H9 (cell line): ENCODE measurements at regions not wholly inside any gene's neighbourhood (a gene's known extent, or its start where the extent isn't known, plus 50 kb on each side); places are given as distances from the start of the nearest gene placed in this dataset.

Experiments
- DNase-seq: peaks from one replicate; pipeline ENCODE4 v3.0.0-alpha.2; 2017
- H2AFZ ChIP-seq: one replicate; pipeline ENCODE4 v1.6.1; 2013; ENCODE audit warnings: mild to moderate bottlenecking, low read length, control low read depth, moderate library complexity
- H2AK5ac ChIP-seq: 2 replicates; pipeline ENCODE4 v1.6.1; 2013; ENCODE audit warnings: low read length, control low read depth, mixed read lengths; ENCODE audit not compliant: insufficient read length
- H2BK120ac ChIP-seq: one replicate; pipeline ENCODE4 v1.6.1; 2013; ENCODE audit warnings: low read depth, mild to moderate bottlenecking, low read length, control low read depth, inconsistent platforms; ENCODE audit not compliant: poor library complexity, severe bottlenecking
- H2BK12ac ChIP-seq: 2 replicates; pipeline ENCODE4 v1.6.1; 2013; ENCODE audit warnings: low read length, control low read depth, mixed read lengths, low read depth; ENCODE audit not compliant: insufficient read length
- H2BK15ac ChIP-seq: 2 replicates; pipeline ENCODE4 v1.6.1; 2013; ENCODE audit warnings: low read depth, low read length, control low read depth
- H2BK20ac ChIP-seq: one replicate; pipeline ENCODE4 v1.6.1; 2013; ENCODE audit warnings: low read depth, mild to moderate bottlenecking, low read length, control low read depth, inconsistent platforms; ENCODE audit not compliant: poor library complexity, severe bottlenecking
- H2BK5ac ChIP-seq: 2 replicates; pipeline ENCODE4 v1.6.1; 2013; ENCODE audit warnings: low read length, control low read depth, mixed read lengths; ENCODE audit not compliant: insufficient read length
- H3K14ac ChIP-seq: 2 replicates; pipeline ENCODE4 v1.6.1; 2013; ENCODE audit warnings: low read length, control low read depth; ENCODE audit not compliant: insufficient read depth
- H3K18ac ChIP-seq: 2 replicates; pipeline ENCODE4 v1.6.1; 2013; ENCODE audit warnings: low read depth, mild to moderate bottlenecking, mixed read lengths, low read length, control low read depth; ENCODE audit not compliant: insufficient read length
- H3K23ac ChIP-seq: 2 replicates; pipeline ENCODE4 v1.6.1; 2013; ENCODE audit warnings: low read length, control low read depth, mixed read lengths, low read depth; ENCODE audit not compliant: insufficient read length
- H3K23me2 ChIP-seq: 2 replicates; pipeline ENCODE4 v1.6.1; 2013; ENCODE audit warnings: low read depth, mild to moderate bottlenecking, mixed read lengths, low read length, control low read depth; ENCODE audit not compliant: insufficient read length, poor library complexity, severe bottlenecking
- H3K27ac ChIP-seq: 2 replicates; pipeline ENCODE4 v1.5.1; 2013; ENCODE audit warnings: low read length, control low read depth, mixed read lengths, low read depth; ENCODE audit not compliant: insufficient read length
- H3K27me3 ChIP-seq: 2 replicates; pipeline ENCODE4 v1.6.1; 2013; ENCODE audit warnings: low read length, control low read depth, inconsistent platforms; ENCODE audit not compliant: insufficient read depth
- H3K4ac ChIP-seq: 2 replicates; pipeline ENCODE4 v1.6.1; 2013; ENCODE audit warnings: low read depth, mild to moderate bottlenecking, control low read depth, inconsistent platforms, low read length, moderate library complexity
- H3K4me1 ChIP-seq: 2 replicates; pipeline ENCODE4 v1.6.1; 2013; ENCODE audit warnings: low read length, control low read depth, inconsistent platforms; ENCODE audit not compliant: insufficient read depth
- H3K4me2 ChIP-seq: 2 replicates; pipeline ENCODE4 v1.6.1; 2013; ENCODE audit warnings: low read length, control low read depth, mixed read lengths; ENCODE audit not compliant: insufficient read length, insufficient read depth
- H3K56ac ChIP-seq: 2 replicates; pipeline ENCODE4 v1.6.1; 2013; ENCODE audit warnings: low read depth, mild to moderate bottlenecking, mixed read lengths, low read length, control low read depth; ENCODE audit not compliant: insufficient read length
- H3K79me1 ChIP-seq: 2 replicates; pipeline ENCODE4 v1.6.1; 2013; ENCODE audit warnings: low read depth, mild to moderate bottlenecking, moderate library complexity, low read length, control low read depth, inconsistent platforms; ENCODE audit not compliant: insufficient read depth, poor library complexity, severe bottlenecking
- H3K79me2 ChIP-seq: 2 replicates; pipeline ENCODE4 v1.6.1; 2013; ENCODE audit warnings: low read length, control low read depth, inconsistent platforms; ENCODE audit not compliant: insufficient read depth
- H3K9ac ChIP-seq: 2 replicates; pipeline ENCODE4 v1.6.1; 2013; ENCODE audit warnings: low read length, control low read depth, mixed read lengths; ENCODE audit not compliant: insufficient read length; ENCODE audit errors: extremely low read depth
- H3K9me3 ChIP-seq: one replicate; pipeline ENCODE4 v1.6.1; 2013; ENCODE audit warnings: low read depth, low read length, inconsistent platforms; ENCODE audit not compliant: control insufficient read depth
- H3T11ph ChIP-seq: one replicate; pipeline ENCODE4 v1.6.1; 2013; ENCODE audit warnings: mild to moderate bottlenecking, low read length, control low read depth, inconsistent platforms
- H4K20me1 ChIP-seq: one replicate; pipeline ENCODE4 v1.6.1; 2013; ENCODE audit not compliant: control insufficient read depth, insufficient read length, insufficient read depth
- H4K5ac ChIP-seq: 2 replicates; pipeline ENCODE4 v1.6.1; 2013; ENCODE audit warnings: low read depth, mild to moderate bottlenecking, mixed read lengths, low read length, control low read depth; ENCODE audit not compliant: insufficient read length
- H4K8ac ChIP-seq: replicated peaks from 2 replicates; pipeline ENCODE4 v1.6.1; 2013; ENCODE audit warnings: low read length, control low read depth, mixed read lengths, low read depth; ENCODE audit not compliant: insufficient read length
- H4K91ac ChIP-seq: 2 replicates; pipeline ENCODE4 v1.6.1; 2013; ENCODE audit warnings: low read depth, mild to moderate bottlenecking, moderate library complexity, mixed read lengths, low read length, control low read depth; ENCODE audit not compliant: insufficient read length
- H3K27ac Mint-ChIP-seq, 3 experiments: 2 replicates in 2 of 3; 3 replicates in 1 of 3; pipeline ENCODE4 v1.8.0; 2020 to 2021; ENCODE audit warnings: mixed read lengths in 3 of 3, mild to moderate bottlenecking in 1 of 3, moderate library complexity in 1 of 3
- H3K27me3 Mint-ChIP-seq: 2 replicates; pipeline ENCODE4 v1.8.0; 2021; ENCODE audit warnings: low read depth, mild to moderate bottlenecking, moderate library complexity, mixed read lengths
- H3K36me3 Mint-ChIP-seq, 3 experiments: 2 replicates in 2 of 3; 3 replicates in 1 of 3; pipeline ENCODE4 v1.8.0; 2020 to 2021; ENCODE audit warnings: low read depth in 3 of 3, mixed read lengths in 3 of 3; ENCODE audit not compliant: insufficient read depth in 1 of 3
- H3K4me1 Mint-ChIP-seq, 2 experiments: 2 replicates each; pipeline ENCODE4 v1.8.0; 2020; ENCODE audit warnings: mixed read lengths in 2 of 2
- H3K4me3 Mint-ChIP-seq, 2 experiments: 2 replicates in 1 of 2; 3 replicates in 1 of 2; pipeline ENCODE4 v1.8.0; 2020 to 2021; ENCODE audit warnings: mild to moderate bottlenecking in 2 of 2, mixed read lengths in 2 of 2, moderate library complexity in 1 of 2
- H3K9me3 Mint-ChIP-seq, 2 experiments: 2 replicates in 1 of 2; 3 replicates in 1 of 2; pipeline ENCODE4 v1.8.0; 2020; ENCODE audit warnings: mild to moderate bottlenecking in 2 of 2, mixed read lengths in 2 of 2, moderate library complexity in 1 of 2
- WGBS: extraction: QIAGEN DNeasy Blood & Tissue Kit; methylation state at CpG from one replicate; pipeline ENCODE4 v1.1.7; 2013; ENCODE audit warnings: missing lambda C conversion rate, low lambda C conversion rate, mixed read lengths; ENCODE audit not compliant: insufficient read length; ENCODE audit errors: extremely low coverage; 5-methylcytosine and 5-hydroxymethylcytosine counted together
- TF ChIP-seq, protein P1 (sequence below): fragments of 200-600 bp; sonication (generic); conservative IDR thresholded peaks from 3 replicates; pipeline ENCODE4 v1.8.0; 2021; ENCODE audit warnings: antibody characterized with exemption, mild to moderate bottlenecking

- TF ChIP-seq, protein P1, sequence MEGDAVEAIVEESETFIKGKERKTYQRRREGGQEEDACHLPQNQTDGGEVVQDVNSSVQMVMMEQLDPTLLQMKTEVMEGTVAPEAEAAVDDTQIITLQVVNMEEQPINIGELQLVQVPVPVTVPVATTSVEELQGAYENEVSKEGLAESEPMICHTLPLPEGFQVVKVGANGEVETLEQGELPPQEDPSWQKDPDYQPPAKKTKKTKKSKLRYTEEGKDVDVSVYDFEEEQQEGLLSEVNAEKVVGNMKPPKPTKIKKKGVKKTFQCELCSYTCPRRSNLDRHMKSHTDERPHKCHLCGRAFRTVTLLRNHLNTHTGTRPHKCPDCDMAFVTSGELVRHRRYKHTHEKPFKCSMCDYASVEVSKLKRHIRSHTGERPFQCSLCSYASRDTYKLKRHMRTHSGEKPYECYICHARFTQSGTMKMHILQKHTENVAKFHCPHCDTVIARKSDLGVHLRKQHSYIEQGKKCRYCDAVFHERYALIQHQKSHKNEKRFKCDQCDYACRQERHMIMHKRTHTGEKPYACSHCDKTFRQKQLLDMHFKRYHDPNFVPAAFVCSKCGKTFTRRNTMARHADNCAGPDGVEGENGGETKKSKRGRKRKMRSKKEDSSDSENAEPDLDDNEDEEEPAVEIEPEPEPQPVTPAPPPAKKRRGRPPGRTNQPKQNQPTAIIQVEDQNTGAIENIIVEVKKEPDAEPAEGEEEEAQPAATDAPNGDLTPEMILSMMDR, result no peak
- no peaks in the 10 kb centered on the region for H3K79me1 ChIP-seq
- H3K27me3 ChIP-seq, result no peaks in the 10 kb centered on the region
- no peak overlapping the region for H4K5ac ChIP-seq
- no CpG with 5 or more reads among the region's 2 CpGs for WGBS
- H3K9me3 Mint-ChIP-seq, result no peaks in the 10 kb centered on the region
- no peaks in the 10 kb centered on the region for H3K9me3 ChIP-seq
- H2BK5ac ChIP-seq, result no peak overlapping the region
- no peak overlapping the region for H2BK15ac ChIP-seq
- peaks cover 5 to 14% of the 10 kb centered on the region in 2 experiments; a peak in 3 of 4 replicates for H3K4me1 Mint-ChIP-seq
- H4K20me1 ChIP-seq, result no peaks in the 10 kb centered on the region
- no peaks in the 10 kb centered on the region for H3K79me2 ChIP-seq
- H3K56ac ChIP-seq, result no peak overlapping the region
- no peak for DNase-seq
- no peak overlapping the region for H4K8ac ChIP-seq
- no peak overlapping the region for H2BK12ac ChIP-seq
- H2BK120ac ChIP-seq, result no peak overlapping the region
- H3K36me3 Mint-ChIP-seq, result no peaks in the 10 kb centered on the region
- no peak overlapping the region for H4K91ac ChIP-seq
- H3K27ac Mint-ChIP-seq, result no peak overlapping the region
- no peaks in the 10 kb centered on the region for H3K23me2 ChIP-seq
- H2AFZ ChIP-seq, result no peak overlapping the region
- no peak overlapping the region for H3K14ac ChIP-seq
- no peak overlapping the region for H3K9ac ChIP-seq
- H3K4me2 ChIP-seq, result no peak overlapping the region
- no peak overlapping the region for H3K4me3 Mint-ChIP-seq
- no peak overlapping the region for H3T11ph ChIP-seq
- no peaks in the 10 kb centered on the region for H3K4me1 ChIP-seq
- H3K27me3 Mint-ChIP-seq, result no peaks in the 10 kb centered on the region
- no peak overlapping the region for H2AK5ac ChIP-seq
- no peak overlapping the region for H3K23ac ChIP-seq
- H3K4ac ChIP-seq, result no peak overlapping the region
- H2BK20ac ChIP-seq, result no peak overlapping the region
- H3K27ac ChIP-seq, result no peak overlapping the region
- no peak overlapping the region for H3K18ac ChIP-seq
These were observed 744.9 kb upstream of the MMS22L start for GRCh38 chr6:98027898-98028297.
